NCI-H2081 treated with DMSO at 0.1 percent for 48 hours (cell line): ENCODE measurements at regions not wholly inside any gene's neighbourhood (a gene's known extent, or its start where the extent isn't known, plus 50 kb on each side); places are given as distances from the start of the nearest gene placed in this dataset.
"Not testable (repeated sequence)": the region's sequence is repeated elsewhere in the genome, so short reads cannot be mapped to it uniquely, and the experiment has no call there.

Experiments
- DNase-seq: peaks from one replicate; lab custom pipeline; 2025; lab: John Stamatoyannopoulos, UW

- no peak for DNase-seq
These were observed 569.8 kb upstream of the ADAMTS16 start for GRCh38 chr5:4570047-4570995.

GRCh38 chr5:4571248-4571948 lies 568.7 kb upstream of the ADAMTS16 start:
- DNase-seq, result no peak

DNA sequence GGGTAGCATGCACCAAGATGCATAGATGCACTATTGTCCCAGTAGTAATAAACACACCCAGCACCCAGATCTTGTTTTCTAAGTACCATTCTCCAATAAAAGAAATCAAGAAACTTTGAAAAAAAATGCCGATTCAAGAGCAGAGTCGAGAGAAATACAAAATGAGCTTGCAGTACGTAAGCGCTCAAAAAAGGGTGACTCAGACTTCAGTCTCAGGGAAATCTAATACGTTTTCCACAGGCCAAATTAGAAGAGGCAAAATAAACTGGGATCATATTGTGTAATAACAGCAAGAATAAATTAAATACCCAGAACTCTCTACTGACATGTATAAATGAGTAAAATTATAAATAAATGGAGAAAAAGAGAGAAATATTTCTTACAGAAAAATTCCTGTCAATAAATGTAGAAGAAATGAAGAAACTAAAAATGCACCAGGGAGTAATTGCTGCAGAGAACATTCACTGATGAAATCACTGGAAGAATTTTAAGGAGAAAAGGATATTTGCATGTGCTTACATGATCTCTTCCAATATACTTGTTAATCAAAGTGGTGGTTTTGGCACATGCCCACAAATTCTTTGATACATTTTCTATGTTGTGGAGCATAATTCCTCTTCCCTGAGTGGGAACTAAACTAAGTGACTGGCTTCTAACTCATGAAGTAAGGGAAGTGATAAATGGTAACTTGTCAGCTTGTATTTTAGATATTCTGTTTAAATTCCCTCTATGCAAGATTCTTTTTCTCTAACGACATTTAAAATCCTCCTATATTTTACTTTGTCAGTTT lies 567.6 kb upstream of the ADAMTS16 start:
- no peak for DNase-seq

- DNase-seq, result no peak
These were observed 564.5 kb upstream of the ADAMTS16 start for GRCh38 chr5:4575608-4576007.

DNA sequence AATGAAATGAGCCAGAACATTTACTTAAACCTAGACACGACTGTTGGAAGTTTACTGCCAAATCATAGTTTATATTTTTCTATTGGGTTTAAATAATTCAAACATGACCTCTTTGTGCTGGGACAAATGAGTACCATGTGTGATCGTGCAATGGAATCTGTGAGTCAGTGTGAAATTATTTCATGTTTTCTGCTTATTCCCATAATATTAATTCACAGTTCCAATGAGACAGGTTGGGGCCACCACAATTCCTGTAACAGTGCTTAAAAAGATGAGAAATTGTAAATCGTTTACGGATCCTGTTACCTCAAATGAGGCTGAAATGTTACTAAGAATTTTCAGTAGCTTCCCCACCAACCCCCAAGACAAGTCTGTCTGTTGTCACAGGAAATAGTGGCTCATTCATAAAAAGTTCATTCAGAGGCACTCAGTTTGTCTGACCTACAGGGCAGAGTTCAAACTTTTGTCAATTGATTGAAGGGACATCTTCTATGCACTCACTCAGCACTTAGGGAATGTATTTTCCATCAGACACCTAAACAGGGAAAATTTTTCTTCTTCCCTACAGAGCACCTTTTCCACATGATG lies 563.9 kb upstream of the ADAMTS16 start:
- no peak for DNase-seq

DNA sequence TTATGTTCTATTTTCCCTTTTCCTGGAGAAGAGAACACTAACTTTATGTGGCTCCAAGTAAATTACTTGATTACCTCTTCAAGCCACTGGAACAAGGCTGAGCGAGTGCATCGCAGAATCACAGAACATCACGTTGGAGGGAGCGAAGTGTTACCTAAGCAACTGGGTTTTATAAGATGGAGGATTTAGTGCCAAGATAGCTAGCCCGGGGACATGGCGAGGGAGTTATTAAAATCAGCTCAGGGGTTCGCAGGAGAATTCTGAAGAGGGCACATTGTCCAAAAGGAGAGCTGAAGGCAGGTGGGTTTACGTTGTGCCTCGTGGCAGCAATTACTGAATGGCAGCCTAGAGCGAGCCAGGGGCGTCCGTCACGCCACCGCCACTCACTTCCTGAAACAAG lies 563.2 kb upstream of the ADAMTS16 start:
- DNase-seq, result no peak

DNA sequence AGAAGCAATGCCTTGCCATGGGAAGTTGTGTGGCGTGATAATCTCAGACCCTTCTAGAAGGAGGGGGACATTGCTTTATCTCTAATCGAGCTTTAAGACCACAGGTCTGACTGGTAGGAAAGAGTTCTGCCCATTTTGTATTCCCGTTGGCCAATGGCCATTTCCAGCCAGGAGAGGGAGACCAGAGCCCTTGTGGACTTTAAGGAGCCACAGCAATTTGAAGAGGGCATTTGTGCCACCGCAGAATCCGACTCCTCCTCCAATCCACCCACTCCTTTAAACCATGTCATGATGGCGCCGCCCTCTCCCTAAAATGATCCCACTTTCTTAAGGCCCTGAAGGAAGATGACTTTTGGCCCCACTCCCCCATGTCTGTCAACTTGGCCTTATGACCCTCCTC lies 560.5 kb upstream of the ADAMTS16 start:
- DNase-seq, result no peak

DNA sequence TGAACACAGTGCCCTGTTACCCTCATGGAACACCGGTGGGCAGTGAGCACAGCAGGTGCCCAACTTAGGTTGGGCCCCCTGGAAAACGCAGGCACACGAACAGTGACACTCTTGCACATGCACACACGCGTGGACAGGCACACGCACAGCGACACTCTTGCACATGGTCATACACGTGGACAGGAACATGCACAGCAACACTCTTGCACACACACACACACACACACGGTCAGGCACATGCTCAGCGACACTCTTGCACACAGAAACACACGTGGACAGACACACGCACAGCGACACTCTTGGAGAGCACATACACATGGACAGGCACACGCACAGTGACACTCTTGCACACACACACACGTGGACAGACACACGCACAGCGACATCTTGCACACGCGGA lies 559.4 kb upstream of the ADAMTS16 start:
- DNase-seq, result no peak

GRCh38 chr5:4581289-4581688 lies 558.8 kb upstream of the ADAMTS16 start:
- no peak for DNase-seq

GRCh38 chr5:4584982-4585381 lies 555.1 kb upstream of the ADAMTS16 start:
- DNase-seq, result no peak

DNA sequence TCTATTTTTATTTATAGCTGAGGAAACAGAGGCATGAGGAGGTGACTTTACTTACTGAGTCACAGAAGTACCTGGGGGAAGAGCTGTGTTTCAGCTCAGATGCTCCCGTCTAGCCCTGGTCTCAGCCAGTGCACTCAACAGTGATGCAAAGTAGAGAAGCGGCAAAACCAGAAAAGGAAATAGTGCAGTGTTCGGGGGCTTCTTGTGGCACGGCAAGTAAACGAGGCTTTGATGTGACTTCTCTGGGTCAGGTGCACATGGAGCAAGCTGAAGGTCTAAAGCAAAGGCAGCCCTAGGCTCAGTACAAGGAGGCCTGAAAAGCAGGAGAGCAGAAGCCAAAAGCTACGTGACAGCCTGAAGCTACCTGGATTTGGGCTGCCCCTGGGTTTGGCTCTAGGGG lies 526.7 kb upstream of the ADAMTS16 start:
- no peak for DNase-seq

DNA sequence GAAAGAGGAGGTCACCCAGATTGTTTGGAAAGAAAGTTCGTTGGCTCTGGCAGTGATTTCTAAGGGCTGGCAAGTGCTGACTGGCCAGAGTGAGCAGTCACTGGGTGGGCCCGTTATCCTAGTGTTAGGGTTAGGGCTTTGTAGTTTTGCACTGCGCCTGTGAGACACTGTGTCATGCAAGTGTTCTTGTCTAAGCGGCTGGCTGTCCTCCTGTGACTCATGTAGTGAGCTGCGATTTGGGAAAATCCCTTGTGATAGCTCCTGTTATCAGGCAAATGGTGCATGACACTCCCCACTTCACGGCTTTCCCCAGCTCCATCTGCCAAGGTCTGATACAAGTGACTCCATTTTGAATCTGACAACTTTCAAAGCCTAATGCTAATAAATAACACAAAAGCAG lies 526.0 kb upstream of the ADAMTS16 start:
- DNase-seq, result no peak

DNA sequence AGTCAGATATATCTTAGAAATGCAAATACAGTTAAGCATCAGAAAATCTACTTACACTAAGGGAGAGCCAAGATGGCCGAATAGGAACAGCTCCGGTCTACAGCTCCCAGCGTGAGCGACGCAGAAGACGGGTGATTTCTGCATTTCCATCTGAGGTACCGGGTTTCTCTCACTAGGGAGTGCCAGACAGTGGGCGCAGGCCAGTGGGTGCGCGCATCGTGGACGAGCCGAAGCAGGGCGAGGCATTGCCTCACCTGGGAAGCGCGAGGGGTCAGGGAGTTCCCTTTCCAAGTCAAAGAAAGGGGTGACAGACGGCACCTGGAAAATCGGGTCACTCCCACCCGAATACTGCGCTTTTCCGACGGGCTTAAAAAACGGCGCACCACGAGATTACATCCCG lies 524.8 kb upstream of the ADAMTS16 start:
- not testable (repeated sequence) for DNase-seq

GRCh38 chr5:4625206-4625896 lies 514.8 kb upstream of the ADAMTS16 start:
- no peak for DNase-seq

- no peak for DNase-seq
These were observed 513.0 kb upstream of the ADAMTS16 start for GRCh38 chr5:4627131-4627530.

DNA sequence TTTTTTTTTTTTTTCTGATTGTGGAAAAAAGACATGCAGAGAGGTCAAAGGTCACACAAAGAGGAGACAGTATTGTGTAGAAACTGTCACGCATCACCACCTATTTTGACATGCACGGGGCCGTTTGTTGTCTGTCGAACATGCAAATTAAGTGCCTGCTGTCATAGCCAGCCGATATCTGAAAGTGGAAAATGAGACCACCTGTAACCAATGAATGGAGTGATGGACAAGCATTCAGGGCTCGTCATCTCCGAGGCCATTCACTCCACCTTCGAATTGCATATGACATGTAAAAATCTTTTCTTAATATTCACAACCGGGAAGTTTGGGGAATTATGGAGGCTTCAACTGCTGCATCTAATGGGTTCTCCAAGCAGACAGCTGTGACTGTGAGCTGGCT lies 512.2 kb upstream of the ADAMTS16 start:
- DNase-seq, result no peak

DNA sequence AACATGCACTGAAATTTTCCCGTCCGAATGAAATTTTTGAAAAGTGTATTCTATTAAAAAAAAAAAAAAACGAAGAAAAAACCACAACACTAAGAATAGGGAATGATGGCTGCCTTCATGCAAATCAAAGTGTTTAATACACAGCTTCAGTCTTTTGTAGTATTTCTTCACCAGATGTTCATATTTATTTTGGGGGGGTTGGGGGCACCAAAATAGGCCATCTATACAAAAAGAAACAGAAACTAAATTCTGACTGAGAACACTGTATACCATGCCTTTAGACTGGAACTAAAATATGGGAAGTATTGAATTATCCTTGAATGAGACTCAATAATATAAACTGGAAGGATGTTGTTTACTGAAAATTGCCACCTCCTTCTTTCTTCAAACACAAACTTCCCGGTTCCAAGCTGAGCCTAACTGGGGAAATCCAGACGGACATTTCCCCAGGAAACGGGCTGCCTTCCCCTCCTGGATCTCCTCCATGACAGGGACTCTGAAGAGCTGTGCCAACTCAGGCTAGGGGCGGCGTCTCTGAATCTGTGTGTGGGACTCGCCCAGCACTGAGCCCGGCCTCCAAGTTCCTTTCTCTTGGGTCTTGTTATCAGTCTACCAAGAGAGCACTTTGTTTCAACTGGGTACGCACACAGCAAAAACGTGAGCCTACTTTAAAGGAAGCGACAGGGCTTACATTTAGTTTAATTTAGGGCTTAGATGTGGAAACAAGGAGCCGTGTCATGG lies 511.3 kb upstream of the ADAMTS16 start:
- no peak for DNase-seq

GRCh38 chr5:4630031-4630430 lies 510.1 kb upstream of the ADAMTS16 start:
- DNase-seq, result no peak

GRCh38 chr5:4634342-4634741 lies 505.8 kb upstream of the ADAMTS16 start:
- no peak for DNase-seq

DNA sequence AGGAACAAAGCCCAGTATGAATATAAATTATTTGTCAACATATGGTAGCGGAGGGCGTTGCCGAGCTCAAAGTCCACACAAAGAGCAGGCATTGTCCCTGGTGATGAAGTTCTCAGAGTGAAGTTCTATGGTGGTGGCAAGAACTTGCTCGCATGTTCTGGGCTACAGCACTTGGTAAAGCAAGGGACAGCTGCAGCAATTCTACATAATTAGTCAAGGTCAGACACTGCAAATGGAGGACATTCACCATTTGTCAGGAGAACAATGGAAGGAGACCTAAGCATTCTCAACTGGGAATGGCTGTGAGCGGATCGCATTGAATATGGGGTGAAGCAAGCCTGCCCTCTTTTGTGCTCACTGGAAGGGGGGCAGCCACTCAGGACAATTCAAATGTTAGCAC lies 503.8 kb upstream of the ADAMTS16 start:
- DNase-seq, result no peak

DNA sequence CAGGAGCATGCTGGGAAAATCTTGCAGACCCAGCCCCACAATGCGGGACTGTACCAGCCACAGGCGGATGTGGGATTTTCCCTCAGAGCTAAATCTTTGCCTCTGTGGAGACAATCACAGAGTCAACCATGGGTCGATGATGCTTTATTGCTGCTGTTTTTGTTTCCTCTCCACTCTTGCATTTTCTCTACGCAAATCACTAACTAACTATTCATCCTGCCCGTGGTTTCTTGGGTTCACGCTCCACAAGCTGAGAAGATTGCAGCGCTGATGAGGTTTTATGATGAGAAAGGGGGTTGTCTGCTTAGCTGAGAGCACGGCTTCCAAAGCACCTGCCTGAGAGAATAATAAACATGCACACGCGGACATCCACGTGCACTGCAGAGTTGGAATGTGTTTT lies 500.2 kb upstream of the ADAMTS16 start:
- DNase-seq, result no peak
